ENCODE measurements at regions not wholly inside any gene's neighbourhood (a gene's known extent, or its start where the extent isn't known, plus 50 kb on each side); places are given as distances from the start of the nearest gene placed in this dataset.
"Not testable (repeated sequence)": the region's sequence is repeated elsewhere in the genome, so short reads cannot be mapped to it uniquely, and the experiment has no call there.

GRCh38 chr7:65638918-65639317 is 234.0 kb upstream of the VKORC1L1 start:
- TF ChIP-seq TAF1 (IDR thresholded peaks at IDR 0.05; ENCODE audit: low read depth, low read length); POLR2A (IDR thresholded peaks at IDR 0.05; ENCODE audit: low read depth, low read length); POLR2AphosphoS5 (IDR thresholded peaks at IDR 0.05; ENCODE audit: low read depth, low read length); SPI1 (IDR thresholded peaks at IDR 0.05; ENCODE audit: low read depth, low read length); PAX5 (IDR thresholded peaks at IDR 0.05; ENCODE audit: insufficient read depth, low read length, severe bottlenecking): not testable (repeated sequence)
